ENCODE measurements at regions not wholly inside any gene's neighbourhood (a gene's known extent, or its start where the extent isn't known, plus 50 kb on each side); places are given as distances from the start of the nearest gene placed in this dataset.

- TF ChIP-seq CTCF (IDR thresholded peaks at IDR 0.05) (no peak), POLR2A (IDR thresholded peaks at IDR 0.05) (no peak)
Observed at GRCh38 chr11:129733981-129734380, 81.7 kb upstream of the TMEM45B start.
